AG04449 (cell line): ENCODE measurements at regions not wholly inside any gene's neighbourhood (a gene's known extent, or its start where the extent isn't known, plus 50 kb on each side); places are given as distances from the start of the nearest gene placed in this dataset.

Experiments used
- CTCF ChIA-PET: fragments of 350-600 bp; formaldehyde crosslinking; extraction: SDS; loops from one replicate; lab custom pipeline; 2021; ENCODE audit warnings: antibody characterized with exemption; lab: Yijun Ruan, JAX
- POLR2A ChIA-PET: fragments of 400-600, 350-600 bp; formaldehyde crosslinking; extraction: SDS; loops from one replicate; lab custom pipeline; 2020; ENCODE audit warnings: antibody characterized with exemption, inconsistent platforms; lab: Yijun Ruan, JAX
- DNase-seq: peaks from one replicate; pipeline ENCODE4 v3.0.0-alpha.2; 2010; ENCODE audit warnings: low read depth, low spot score
- H3K4me3 ChIP-seq: 2 replicates; pipeline ENCODE4 v1.5.1; 2011; ENCODE audit warnings: low read depth, mild to moderate bottlenecking, control low read depth, low read length
- TF ChIP-seq, protein P1 (sequence below): IDR thresholded peaks from one replicate; pipeline ENCODE4 v1.5.1; 2011; ENCODE audit warnings: mild to moderate bottlenecking, moderate library complexity, low read length, control low read depth, inconsistent platforms; ENCODE audit not compliant: insufficient read depth; ENCODE audit errors: missing control alignments

DNA sequence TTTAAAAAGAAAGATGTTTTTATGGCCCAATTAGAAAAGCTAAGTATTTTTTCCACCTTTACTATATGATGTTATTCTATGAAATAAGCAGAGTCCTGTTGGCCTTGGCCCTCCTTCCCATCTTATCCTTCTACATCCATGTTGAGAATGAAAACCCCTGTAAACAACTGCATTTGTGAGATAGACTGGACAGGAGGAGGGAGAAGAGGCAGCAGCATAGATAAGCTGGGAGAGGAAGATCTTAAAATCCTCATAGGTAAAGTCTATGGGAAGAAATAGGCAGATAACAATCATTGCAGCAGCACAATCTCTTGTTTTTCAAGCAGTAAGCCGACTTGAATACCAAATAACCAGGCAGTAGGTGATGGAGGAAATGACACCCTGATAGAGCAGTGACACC lies 207.6 kb upstream of the PARD3B start:
- no peak overlapping the region for H3K4me3 ChIP-seq
- ChIA-PET POLR2A (no interaction called here), CTCF (interaction anchor here (1.6 kb wide), 2 partner anchors 11 to 106 kb away, joined by 3 to 6 read pairs; no protein-coding TSS in a partner anchor)
- no peak for DNase-seq
- TF ChIP-seq, protein P1, sequence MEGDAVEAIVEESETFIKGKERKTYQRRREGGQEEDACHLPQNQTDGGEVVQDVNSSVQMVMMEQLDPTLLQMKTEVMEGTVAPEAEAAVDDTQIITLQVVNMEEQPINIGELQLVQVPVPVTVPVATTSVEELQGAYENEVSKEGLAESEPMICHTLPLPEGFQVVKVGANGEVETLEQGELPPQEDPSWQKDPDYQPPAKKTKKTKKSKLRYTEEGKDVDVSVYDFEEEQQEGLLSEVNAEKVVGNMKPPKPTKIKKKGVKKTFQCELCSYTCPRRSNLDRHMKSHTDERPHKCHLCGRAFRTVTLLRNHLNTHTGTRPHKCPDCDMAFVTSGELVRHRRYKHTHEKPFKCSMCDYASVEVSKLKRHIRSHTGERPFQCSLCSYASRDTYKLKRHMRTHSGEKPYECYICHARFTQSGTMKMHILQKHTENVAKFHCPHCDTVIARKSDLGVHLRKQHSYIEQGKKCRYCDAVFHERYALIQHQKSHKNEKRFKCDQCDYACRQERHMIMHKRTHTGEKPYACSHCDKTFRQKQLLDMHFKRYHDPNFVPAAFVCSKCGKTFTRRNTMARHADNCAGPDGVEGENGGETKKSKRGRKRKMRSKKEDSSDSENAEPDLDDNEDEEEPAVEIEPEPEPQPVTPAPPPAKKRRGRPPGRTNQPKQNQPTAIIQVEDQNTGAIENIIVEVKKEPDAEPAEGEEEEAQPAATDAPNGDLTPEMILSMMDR: no peak

GRCh38 chr2:204339212-204339715 lies 206.0 kb upstream of the PARD3B start:
- H3K4me3 ChIP-seq: no peak overlapping the region
- ChIA-PET POLR2A (no interaction called here), CTCF (interaction anchor here (1.6 kb wide), 1 partner anchor 13 kb away, joined by 6 read pairs; no protein-coding TSS in a partner anchor)
- DNase-seq: no peak
- TF ChIP-seq, protein P1: no peak

DNA sequence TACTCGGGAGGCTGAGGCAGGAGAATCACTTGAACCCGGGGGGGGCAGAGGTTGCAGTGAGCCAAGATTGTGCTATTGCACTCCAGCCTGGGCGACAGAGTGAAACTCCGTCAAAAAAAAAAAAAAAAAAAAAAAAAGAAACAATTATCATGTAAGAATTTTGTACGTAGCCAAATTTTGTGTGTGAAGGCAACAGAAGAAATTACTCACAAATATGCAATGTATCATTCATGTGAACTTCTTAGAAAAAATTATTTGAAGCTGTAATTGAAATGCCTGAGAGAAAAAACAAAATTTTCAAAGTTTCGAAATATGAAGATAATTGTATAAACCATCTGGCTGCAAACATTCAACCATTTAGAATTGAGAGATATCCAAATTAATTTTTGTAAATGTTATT lies 204.8 kb upstream of the PARD3B start:
- ChIA-PET CTCF (no interaction called here), POLR2A (no interaction called here)
- no peak for DNase-seq
- no peak overlapping the region for H3K4me3 ChIP-seq
- TF ChIP-seq, protein P1: no peak

DNA sequence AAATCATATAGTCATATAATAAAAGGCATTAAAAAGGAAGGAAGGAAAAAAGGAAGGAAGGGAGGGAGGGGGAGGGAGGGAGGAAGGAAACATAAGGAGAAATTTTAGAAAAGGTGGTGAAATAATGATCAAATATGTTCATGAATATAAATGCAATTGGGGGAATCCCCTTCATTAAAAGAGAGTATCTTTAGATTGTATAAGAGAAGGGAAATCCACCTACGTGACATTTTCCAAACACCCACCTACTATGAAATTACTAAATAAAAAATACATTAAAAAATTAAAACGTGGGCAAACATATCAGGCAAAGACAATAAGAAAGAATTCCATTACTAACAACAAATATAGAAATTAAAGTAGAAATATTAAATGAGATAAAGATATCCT lies 203.4 kb upstream of the PARD3B start:
- POLR2A ChIA-PET: no interaction called here
- DNase-seq: no peak
- CTCF ChIA-PET: no interaction called here
- no peak overlapping the region for H3K4me3 ChIP-seq
- TF ChIP-seq, protein P1: no peak

GRCh38 chr2:204343685-204344084 lies 201.6 kb upstream of the PARD3B start:
- TF ChIP-seq, protein P1: no peak
- no peak overlapping the region for H3K4me3 ChIP-seq
- no peak for DNase-seq
- POLR2A ChIA-PET: no interaction called here
- CTCF ChIA-PET: interaction anchor here (1.2 kb wide), 1 partner anchor 349 kb away, joined by 3 read pairs; no protein-coding TSS in a partner anchor

GRCh38 chr2:204344119-204344518 lies 201.2 kb upstream of the PARD3B start:
- POLR2A ChIA-PET: no interaction called here
- DNase-seq: no peak
- CTCF ChIA-PET: interaction anchor here (1.2 kb wide), 1 partner anchor 348 kb away, joined by 3 read pairs; no protein-coding TSS in a partner anchor
- H3K4me3 ChIP-seq: no peak overlapping the region
- TF ChIP-seq, protein P1: no peak
